ENCODE measurements at regions not wholly inside any gene's neighbourhood (a gene's known extent, or its start where the extent isn't known, plus 50 kb on each side); places are given as distances from the start of the nearest gene placed in this dataset.

DNA sequence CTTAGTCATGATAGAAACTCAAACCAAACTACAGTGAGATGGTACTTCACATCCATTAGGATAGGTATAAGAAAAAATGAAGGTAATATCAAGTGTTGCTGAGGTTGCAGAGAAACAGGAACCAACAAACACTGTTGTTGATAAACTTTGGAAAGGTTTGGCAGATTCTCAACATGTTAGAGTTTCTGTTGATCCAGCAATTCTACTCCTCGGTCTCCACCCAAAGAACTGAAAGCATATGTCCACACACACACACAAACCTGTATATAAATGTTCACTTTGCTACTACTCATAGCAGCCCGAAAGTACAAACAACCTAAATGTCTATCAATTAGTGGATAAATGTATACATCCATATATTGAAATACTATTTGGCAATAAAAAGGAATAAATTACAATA, 128.3 kb upstream of the CARMIL1 start:
- WGBS (ENCODE audit: insufficient coverage) = no CpG with 5 or more reads among the region's 2 CpGs
- H3K27ac Mint-ChIP-seq = no peak overlapping the region
- peaks cover 4% of the 10 kb centered on the region for H3K9me3 Mint-ChIP-seq (ENCODE audit: insufficient read depth)
- H3K4me3 Mint-ChIP-seq = no peak overlapping the region
- no peak overlapping the region for H3K27ac ChIP-seq (ENCODE audit: low read length in 2 of 2)
- H3K4me1 ChIP-seq (ENCODE audit: control insufficient read depth in 2 of 2, insufficient read depth in 2 of 2, low read length in 2 of 2) = peaks cover 16 to 17% of the 10 kb centered on the region in 2 donors
- H3K9ac ChIP-seq (ENCODE audit: low read length) = no peak overlapping the region
- H3K4me1 Mint-ChIP-seq = peaks cover 24% of the 10 kb centered on the region
- no peaks in the 10 kb centered on the region for H3K27me3 Mint-ChIP-seq
- H4K20me1 ChIP-seq (ENCODE audit: control insufficient read depth, insufficient read depth, low read length, poor library complexity, severe bottlenecking) = no peaks in the 10 kb centered on the region
- intact Hi-C loops (cut with micrococcal nuclease) = no loop called here
- no peak overlapping the region for H2AFZ ChIP-seq (ENCODE audit: insufficient read depth, low read depth, low read length, poor library complexity, severe bottlenecking)
- no peaks in the 10 kb centered on the region for H3K36me3 ChIP-seq (replicated peaks in 1 of 2; ENCODE audit: control extremely low read depth in 1 of 2, control insufficient read depth in 1 of 2, extremely low read depth in 1 of 2, insufficient read depth in 2 of 2, low read length in 1 of 2)
- POLR2A ChIA-PET = no interaction called here
- DNase-seq = no peak
- no peak overlapping the region for H3K4me3 ChIP-seq (ENCODE audit: control extremely low read depth in 1 of 5, extremely low read depth in 1 of 5, insufficient read depth in 1 of 5, low read depth in 2 of 5, low read length in 4 of 5)
- no peaks in the 10 kb centered on the region for H3K79me2 ChIP-seq (ENCODE audit: control insufficient read depth, insufficient read depth, low read length)
- CTCF ChIA-PET = no interaction called here
- H3K4me2 ChIP-seq (replicated peaks; ENCODE audit: low read depth, low read length, poor library complexity, severe bottlenecking) = no peak overlapping the region
- no peak for TF ChIP-seq EZH2 (IDR thresholded peaks at IDR 0.05; ENCODE audit: borderline replicate concordance, insufficient read depth, low read depth, low read length, poor library complexity, severe bottlenecking)
- TF ChIP-seq, protein P1, sequence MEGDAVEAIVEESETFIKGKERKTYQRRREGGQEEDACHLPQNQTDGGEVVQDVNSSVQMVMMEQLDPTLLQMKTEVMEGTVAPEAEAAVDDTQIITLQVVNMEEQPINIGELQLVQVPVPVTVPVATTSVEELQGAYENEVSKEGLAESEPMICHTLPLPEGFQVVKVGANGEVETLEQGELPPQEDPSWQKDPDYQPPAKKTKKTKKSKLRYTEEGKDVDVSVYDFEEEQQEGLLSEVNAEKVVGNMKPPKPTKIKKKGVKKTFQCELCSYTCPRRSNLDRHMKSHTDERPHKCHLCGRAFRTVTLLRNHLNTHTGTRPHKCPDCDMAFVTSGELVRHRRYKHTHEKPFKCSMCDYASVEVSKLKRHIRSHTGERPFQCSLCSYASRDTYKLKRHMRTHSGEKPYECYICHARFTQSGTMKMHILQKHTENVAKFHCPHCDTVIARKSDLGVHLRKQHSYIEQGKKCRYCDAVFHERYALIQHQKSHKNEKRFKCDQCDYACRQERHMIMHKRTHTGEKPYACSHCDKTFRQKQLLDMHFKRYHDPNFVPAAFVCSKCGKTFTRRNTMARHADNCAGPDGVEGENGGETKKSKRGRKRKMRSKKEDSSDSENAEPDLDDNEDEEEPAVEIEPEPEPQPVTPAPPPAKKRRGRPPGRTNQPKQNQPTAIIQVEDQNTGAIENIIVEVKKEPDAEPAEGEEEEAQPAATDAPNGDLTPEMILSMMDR (IDR thresholded peaks at IDR 0.05) = no peak
- ATAC-seq (ENCODE audit: low read depth) = no peak
- peaks cover 0 to 6% (median 1%) of the 10 kb centered on the region in 3 donors for H3K9me3 ChIP-seq (ENCODE audit: control extremely low read depth in 1 of 3, control insufficient read depth in 2 of 3, insufficient read depth in 1 of 3, low read length in 2 of 3)
- H3K27me3 ChIP-seq (replicated peaks in 1 of 4; ENCODE audit: control extremely low read depth in 1 of 4, control insufficient read depth in 3 of 4, insufficient read depth in 4 of 4, low read length in 3 of 4) = no peaks in the 10 kb centered on the region

DNA sequence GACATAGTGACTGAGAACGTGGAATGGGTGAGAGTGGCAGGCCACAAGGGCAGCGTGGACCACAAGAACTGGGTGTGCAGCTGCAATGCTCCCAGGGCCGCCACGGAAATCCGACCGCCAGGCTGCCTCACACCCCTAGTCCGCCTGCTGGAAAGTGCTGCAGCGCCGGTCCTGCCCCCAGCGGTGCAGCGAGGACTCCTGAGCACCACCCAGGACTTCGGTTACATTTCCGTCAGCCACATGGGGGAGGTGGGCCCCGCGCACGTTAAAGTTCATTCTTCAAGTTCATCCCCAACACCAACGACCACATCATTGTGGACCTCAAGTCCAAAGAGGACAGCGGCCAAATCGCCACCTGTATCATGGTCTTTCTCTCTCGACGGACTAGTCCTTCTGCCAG, 126.1 kb upstream of the CARMIL1 start:
- no peak overlapping the region for H3K9ac ChIP-seq (ENCODE audit: low read length)
- ChIA-PET CTCF (no interaction called here), POLR2A (no interaction called here)
- no peak overlapping the region for H2AFZ ChIP-seq (ENCODE audit: insufficient read depth, low read depth, low read length, poor library complexity, severe bottlenecking)
- H3K36me3 ChIP-seq (replicated peaks in 1 of 2; ENCODE audit: control extremely low read depth in 1 of 2, control insufficient read depth in 1 of 2, extremely low read depth in 1 of 2, insufficient read depth in 2 of 2, low read length in 1 of 2) = no peaks in the 10 kb centered on the region
- H3K4me3 ChIP-seq (ENCODE audit: control extremely low read depth in 1 of 5, extremely low read depth in 1 of 5, insufficient read depth in 1 of 5, low read depth in 2 of 5, low read length in 4 of 5) = no peak overlapping the region
- Mint-ChIP-seq H3K9me3 (ENCODE audit: insufficient read depth) (peaks cover 2% of the 10 kb centered on the region), H3K27ac (no peak overlapping the region), H3K4me1 (peaks cover 12% of the 10 kb centered on the region), H3K4me3 (no peak overlapping the region), H3K27me3 (no peaks in the 10 kb centered on the region)
- H3K4me1 ChIP-seq (ENCODE audit: control insufficient read depth in 2 of 2, insufficient read depth in 2 of 2, low read length in 2 of 2) = peaks cover 0 to 11% of the 10 kb centered on the region in 2 donors
- H4K20me1 ChIP-seq (ENCODE audit: control insufficient read depth, insufficient read depth, low read length, poor library complexity, severe bottlenecking) = no peaks in the 10 kb centered on the region
- TF ChIP-seq, protein P1 (IDR thresholded peaks at IDR 0.05) = no peak
- TF ChIP-seq EZH2 (IDR thresholded peaks at IDR 0.05; ENCODE audit: borderline replicate concordance, insufficient read depth, low read depth, low read length, poor library complexity, severe bottlenecking) = no peak
- DNase-seq = no peak
- H3K27me3 ChIP-seq (replicated peaks in 1 of 4; ENCODE audit: control extremely low read depth in 1 of 4, control insufficient read depth in 3 of 4, insufficient read depth in 4 of 4, low read length in 3 of 4) = no peaks in the 10 kb centered on the region
- no peak overlapping the region for H3K4me2 ChIP-seq (replicated peaks; ENCODE audit: low read depth, low read length, poor library complexity, severe bottlenecking)
- no peaks in the 10 kb centered on the region for H3K79me2 ChIP-seq (ENCODE audit: control insufficient read depth, insufficient read depth, low read length)
- no peak for ATAC-seq (ENCODE audit: low read depth)
- H3K27ac ChIP-seq (ENCODE audit: low read length in 2 of 2) = no peak overlapping the region
- H3K9me3 ChIP-seq (ENCODE audit: control extremely low read depth in 1 of 3, control insufficient read depth in 2 of 3, insufficient read depth in 1 of 3, low read length in 2 of 3) = peaks cover 1 to 14% (median 9%) of the 10 kb centered on the region in 3 donors
- WGBS (ENCODE audit: insufficient coverage) = 100% methylated on average over 17 of the region's 21 CpGs
- intact Hi-C loops (cut with micrococcal nuclease) = no loop called here
